ENCODE measurements at regions not wholly inside any gene's neighbourhood (a gene's known extent, or its start where the extent isn't known, plus 50 kb on each side); places are given as distances from the start of the nearest gene placed in this dataset.

DNA sequence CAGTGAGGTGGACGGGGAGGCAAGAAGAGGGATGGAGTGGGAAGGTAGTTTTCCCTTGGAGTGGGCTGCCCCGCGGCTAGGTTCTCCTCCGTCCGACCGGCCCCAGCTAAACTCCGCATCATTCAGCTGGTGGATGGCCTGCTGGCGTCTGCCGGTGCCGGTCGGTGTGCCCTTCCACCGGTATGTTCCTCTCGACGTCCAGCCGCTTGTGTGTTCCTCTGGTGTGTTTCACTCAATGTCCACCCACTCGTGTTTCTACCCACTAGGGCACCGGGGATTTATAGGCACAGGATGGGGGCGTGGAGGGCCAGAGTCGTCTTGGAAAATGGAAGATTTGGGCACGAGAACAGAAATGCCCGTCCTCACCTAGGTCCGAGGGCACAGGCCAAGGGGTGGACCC, 931.7 kb upstream of the B3GALT2 start:
- no peaks in the 10 kb centered on the region for H3K27me3 Mint-ChIP-seq
- no peaks in the 10 kb centered on the region for H3K36me3 Mint-ChIP-seq (ENCODE audit: low read depth)
- POLR2A ChIA-PET = no interaction called here
- H3K4me1 Mint-ChIP-seq = no peaks in the 10 kb centered on the region
- DNase-seq = no peak
- H3K9me3 Mint-ChIP-seq = no peaks in the 10 kb centered on the region
- H3K27ac Mint-ChIP-seq = no peak overlapping the region
- no peak overlapping the region for H3K4me3 Mint-ChIP-seq
- CTCF ChIA-PET = no interaction called here

DNA sequence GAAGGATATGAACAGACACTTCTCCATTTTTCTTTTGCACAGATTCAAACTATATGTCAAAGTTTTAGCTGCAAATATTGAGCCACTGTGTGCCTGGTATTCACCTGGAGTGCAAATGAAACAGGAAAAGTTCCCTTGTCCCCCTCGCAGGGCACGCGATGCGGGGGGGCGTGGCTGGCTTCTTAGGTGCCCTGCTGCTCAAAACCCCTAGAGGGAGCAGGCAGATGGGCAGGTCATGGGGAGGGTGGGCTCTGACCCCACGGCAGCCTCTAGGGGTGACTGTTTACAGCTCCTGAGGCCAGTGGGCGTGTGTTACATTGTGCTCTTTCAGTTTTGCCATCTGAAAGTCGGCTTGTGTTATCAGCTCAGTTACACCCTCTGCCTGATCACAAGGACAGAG, 931.2 kb upstream of the B3GALT2 start:
- Mint-ChIP-seq H3K4me3 (no peak overlapping the region), H3K4me1 (no peaks in the 10 kb centered on the region), H3K27me3 (no peaks in the 10 kb centered on the region), H3K36me3 (ENCODE audit: low read depth) (no peaks in the 10 kb centered on the region), H3K9me3 (no peaks in the 10 kb centered on the region), H3K27ac (no peak overlapping the region)
- ChIA-PET POLR2A (no interaction called here), CTCF (no interaction called here)
- no peak for DNase-seq

DNA sequence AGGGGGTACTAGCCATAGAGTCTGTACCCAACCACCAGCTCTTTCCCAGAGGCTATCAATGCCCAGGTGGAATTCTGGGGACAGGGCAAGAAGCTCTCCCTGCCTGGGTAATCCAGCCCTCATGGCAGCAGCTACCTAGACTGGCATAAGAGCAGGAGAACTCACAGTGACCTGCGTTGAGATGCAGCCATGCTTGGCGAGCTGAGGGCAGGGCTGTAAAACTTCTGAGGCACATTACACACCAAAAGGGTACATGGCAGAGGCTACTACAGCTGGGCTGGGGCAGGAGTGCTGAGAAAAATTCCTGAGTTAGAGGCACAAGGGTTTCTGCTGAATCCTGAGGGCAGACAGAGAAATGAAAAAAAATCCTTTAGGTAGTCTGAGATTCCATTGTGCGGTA, 927.9 kb upstream of the B3GALT2 start:
- no peak overlapping the region for H3K27ac Mint-ChIP-seq
- H3K9me3 Mint-ChIP-seq = no peaks in the 10 kb centered on the region
- CTCF ChIA-PET = interaction anchor here (0.5 kb wide), 1 partner anchor 549 kb away, joined by 3 read pairs; no protein-coding TSS in a partner anchor
- DNase-seq = no peak
- H3K4me3 Mint-ChIP-seq = no peak overlapping the region
- H3K36me3 Mint-ChIP-seq (ENCODE audit: low read depth) = no peaks in the 10 kb centered on the region
- POLR2A ChIA-PET = no interaction called here
- H3K4me1 Mint-ChIP-seq = no peaks in the 10 kb centered on the region
- H3K27me3 Mint-ChIP-seq = no peaks in the 10 kb centered on the region

DNA sequence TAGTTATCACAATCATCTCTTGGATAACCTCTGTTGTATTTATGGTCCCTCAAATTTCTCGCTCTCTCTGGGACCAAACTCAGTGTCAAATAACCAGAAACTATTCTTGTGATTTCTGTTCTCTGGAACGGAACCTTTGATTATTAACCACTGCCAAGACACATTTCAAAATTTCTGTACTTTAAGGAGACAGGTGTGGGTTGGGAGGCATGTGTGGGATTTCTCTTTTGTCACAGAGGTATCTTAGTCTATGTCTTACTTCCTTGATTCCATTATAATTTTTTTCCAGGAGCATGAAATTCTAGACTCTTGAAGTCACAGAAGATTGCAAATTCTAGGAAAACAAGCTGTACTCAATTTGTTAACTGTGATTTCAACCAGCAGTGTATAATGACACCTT, 919.0 kb upstream of the B3GALT2 start:
- Mint-ChIP-seq H3K4me3 (no peak overlapping the region), H3K36me3 (ENCODE audit: low read depth) (no peaks in the 10 kb centered on the region), H3K4me1 (no peaks in the 10 kb centered on the region), H3K27me3 (no peaks in the 10 kb centered on the region), H3K9me3 (no peaks in the 10 kb centered on the region), H3K27ac (no peak overlapping the region)
- CTCF ChIA-PET = no interaction called here
- POLR2A ChIA-PET = no interaction called here
- no peak for DNase-seq

DNA sequence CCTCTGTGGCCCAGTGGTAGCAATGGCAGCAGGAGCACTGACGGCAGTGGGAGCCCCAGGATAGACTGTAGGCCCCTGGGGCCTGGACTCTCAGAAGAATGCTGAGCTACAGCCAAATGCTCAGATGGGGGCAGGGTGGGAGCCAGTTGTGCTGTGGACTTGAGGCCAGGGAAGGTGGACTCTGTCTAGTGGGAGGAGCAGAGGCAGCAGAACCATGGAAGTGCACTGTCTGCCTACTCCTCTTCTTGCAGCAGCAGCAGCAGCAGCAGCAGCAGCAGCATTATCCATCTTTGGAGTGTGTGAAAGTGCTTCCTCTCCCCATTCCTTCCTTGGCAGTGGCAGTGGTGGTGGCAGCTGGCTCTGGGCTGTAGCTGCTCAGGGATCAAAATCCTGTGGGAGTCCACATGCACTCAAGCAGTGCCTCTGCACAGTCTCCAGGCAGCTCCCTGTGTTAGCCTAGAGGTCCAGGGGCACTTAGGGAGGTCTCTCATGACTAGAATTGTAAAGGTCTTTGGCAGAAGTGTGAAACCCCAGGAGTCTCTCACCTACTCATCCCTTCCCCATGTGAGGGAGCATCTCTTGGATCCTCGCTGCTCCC, 917.9 kb upstream of the B3GALT2 start:
- no peaks in the 10 kb centered on the region for H3K27me3 Mint-ChIP-seq
- no peak overlapping the region for H3K4me3 Mint-ChIP-seq
- H3K4me1 Mint-ChIP-seq = no peaks in the 10 kb centered on the region
- DNase-seq = no peak
- ChIA-PET POLR2A (no interaction called here), CTCF (no interaction called here)
- H3K27ac Mint-ChIP-seq = no peak overlapping the region
- H3K9me3 Mint-ChIP-seq = no peaks in the 10 kb centered on the region
- no peaks in the 10 kb centered on the region for H3K36me3 Mint-ChIP-seq (ENCODE audit: low read depth)

DNA sequence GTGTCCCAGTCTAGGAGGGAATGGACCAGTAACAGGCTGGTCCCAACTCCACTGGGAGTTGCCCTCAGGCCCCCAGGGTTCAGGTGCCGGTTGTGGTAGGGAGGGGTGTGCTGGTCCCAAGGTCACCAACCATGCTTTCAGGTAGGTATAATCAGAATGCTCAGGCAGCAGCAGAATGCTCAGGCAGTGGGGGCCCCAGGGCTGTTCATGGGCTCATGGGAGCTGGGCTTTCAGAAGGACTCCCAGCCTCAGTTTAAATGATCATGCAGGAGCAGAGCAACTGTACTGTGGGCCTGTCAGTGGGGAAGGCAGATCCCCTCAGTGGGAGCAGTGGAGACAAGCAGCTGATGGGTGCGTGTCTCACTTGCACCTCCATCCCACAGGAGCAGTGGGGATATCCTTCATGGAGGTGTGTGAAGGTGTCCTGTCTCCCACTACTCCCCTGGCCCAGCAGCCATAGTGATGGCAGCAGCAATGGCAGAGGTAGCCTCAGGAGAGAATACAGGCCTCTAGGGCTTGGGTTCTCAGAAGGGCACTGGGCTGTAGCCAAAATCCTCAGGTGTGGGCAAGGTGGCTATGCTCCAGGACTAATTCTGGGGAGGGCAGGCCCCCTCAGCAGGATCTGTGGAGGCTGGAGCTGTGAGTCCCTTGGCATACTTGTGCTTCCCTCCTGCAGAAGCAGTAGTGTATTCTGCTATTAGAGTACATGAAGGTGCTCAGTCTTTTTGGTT, 917.3 kb upstream of the B3GALT2 start:
- Mint-ChIP-seq H3K4me3 (no peak overlapping the region), H3K4me1 (no peaks in the 10 kb centered on the region), H3K27me3 (no peaks in the 10 kb centered on the region), H3K27ac (no peak overlapping the region), H3K9me3 (no peaks in the 10 kb centered on the region), H3K36me3 (ENCODE audit: low read depth) (no peaks in the 10 kb centered on the region)
- DNase-seq = no peak
- ChIA-PET POLR2A (no interaction called here), CTCF (no interaction called here)

DNA sequence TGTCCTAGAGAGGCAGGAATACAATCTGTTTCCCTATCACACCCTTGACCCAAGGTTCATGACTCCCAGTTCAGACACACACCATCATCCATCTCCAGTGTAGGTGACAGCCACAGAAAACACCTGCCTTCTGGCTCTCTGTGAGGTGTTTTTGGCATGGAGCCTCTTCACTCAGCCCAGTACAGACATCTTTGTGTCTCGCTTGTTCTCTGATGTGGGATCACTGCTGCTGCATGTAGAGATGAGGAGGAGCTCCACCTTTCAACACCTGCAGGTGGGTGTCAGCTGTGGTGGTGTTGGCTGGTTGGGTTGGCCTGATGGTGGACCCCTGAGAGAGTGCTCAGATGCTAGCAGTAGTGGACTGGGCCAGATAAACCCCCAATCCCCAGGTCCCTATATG, 916.7 kb upstream of the B3GALT2 start:
- H3K4me1 Mint-ChIP-seq = no peaks in the 10 kb centered on the region
- H3K9me3 Mint-ChIP-seq = no peaks in the 10 kb centered on the region
- H3K4me3 Mint-ChIP-seq = no peak overlapping the region
- H3K27ac Mint-ChIP-seq = no peak overlapping the region
- DNase-seq = no peak
- CTCF ChIA-PET = no interaction called here
- no peaks in the 10 kb centered on the region for H3K36me3 Mint-ChIP-seq (ENCODE audit: low read depth)
- POLR2A ChIA-PET = no interaction called here
- no peaks in the 10 kb centered on the region for H3K27me3 Mint-ChIP-seq

DNA sequence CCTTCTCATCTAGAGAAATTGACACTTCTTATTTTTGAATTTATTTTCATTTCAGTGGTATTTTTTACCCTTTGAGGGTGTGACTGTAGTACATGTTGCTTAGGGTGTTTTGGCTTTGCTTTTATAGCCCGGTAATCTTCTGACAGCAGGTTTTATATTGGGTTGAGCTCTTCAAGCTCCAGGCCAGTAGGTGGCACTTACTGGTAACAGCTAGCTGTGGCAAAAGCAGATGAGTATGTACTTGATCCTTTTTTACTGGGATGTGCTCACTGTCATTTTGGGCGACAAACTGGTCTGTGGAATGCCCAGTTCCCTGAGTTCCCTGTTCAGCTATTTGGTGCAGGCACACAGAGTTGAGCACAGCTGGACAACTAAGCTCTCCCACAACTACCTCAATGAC, 916.2 kb upstream of the B3GALT2 start:
- Mint-ChIP-seq H3K27me3 (no peaks in the 10 kb centered on the region), H3K36me3 (ENCODE audit: low read depth) (no peaks in the 10 kb centered on the region), H3K4me3 (no peak overlapping the region), H3K27ac (no peak overlapping the region), H3K4me1 (no peaks in the 10 kb centered on the region), H3K9me3 (no peaks in the 10 kb centered on the region)
- ChIA-PET CTCF (no interaction called here), POLR2A (no interaction called here)
- DNase-seq = no peak

DNA sequence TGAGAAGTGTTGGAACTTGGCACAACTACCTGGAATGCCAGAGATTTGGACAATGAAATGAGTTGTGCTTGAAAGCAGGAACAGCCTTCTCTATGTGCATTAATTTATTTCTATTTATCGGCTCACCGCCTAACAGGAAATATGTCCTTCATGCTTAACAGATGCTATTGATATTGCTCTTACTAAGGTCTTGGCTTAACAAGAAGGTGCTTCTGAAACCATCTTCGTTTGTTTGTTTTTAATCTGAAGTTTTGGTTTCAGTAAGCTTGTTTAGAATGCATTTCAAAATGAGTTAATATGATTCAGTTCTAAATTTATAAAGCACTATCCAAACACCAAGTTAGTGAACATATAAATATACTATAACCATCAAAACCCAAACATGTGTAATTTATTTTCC, 898.3 kb upstream of the B3GALT2 start:
- ChIA-PET POLR2A (no interaction called here), CTCF (no interaction called here)
- H3K36me3 Mint-ChIP-seq (ENCODE audit: low read depth) = no peaks in the 10 kb centered on the region
- H3K4me1 Mint-ChIP-seq = peaks cover 4% of the 10 kb centered on the region
- no peak for DNase-seq
- no peaks in the 10 kb centered on the region for H3K9me3 Mint-ChIP-seq
- no peak overlapping the region for H3K4me3 Mint-ChIP-seq
- no peak overlapping the region for H3K27ac Mint-ChIP-seq
- no peaks in the 10 kb centered on the region for H3K27me3 Mint-ChIP-seq

DNA sequence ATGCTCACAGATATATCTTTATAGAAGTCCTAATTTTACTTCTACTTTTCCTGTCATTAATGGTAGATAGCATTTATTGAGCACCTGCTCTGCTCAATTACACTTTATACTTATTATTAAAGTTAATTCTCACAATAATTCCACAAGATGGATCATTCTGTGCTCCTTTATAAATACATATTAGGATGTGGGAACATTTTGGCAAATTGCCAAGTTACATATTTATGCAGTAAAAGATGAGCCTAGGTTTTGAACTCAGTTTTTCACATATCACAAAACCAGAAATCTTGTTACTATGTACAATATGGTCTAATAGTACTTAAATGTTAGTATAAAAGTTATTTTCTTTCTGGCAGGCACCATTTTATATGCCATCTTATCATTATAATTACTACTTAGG, 895.0 kb upstream of the B3GALT2 start:
- Mint-ChIP-seq H3K9me3 (peaks cover 2% of the 10 kb centered on the region), H3K4me3 (no peak overlapping the region), H3K4me1 (peaks cover 4% of the 10 kb centered on the region), H3K27me3 (no peaks in the 10 kb centered on the region), H3K36me3 (ENCODE audit: low read depth) (no peaks in the 10 kb centered on the region), H3K27ac (no peak overlapping the region)
- CTCF ChIA-PET = no interaction called here
- POLR2A ChIA-PET = no interaction called here
- no peak for DNase-seq

DNA sequence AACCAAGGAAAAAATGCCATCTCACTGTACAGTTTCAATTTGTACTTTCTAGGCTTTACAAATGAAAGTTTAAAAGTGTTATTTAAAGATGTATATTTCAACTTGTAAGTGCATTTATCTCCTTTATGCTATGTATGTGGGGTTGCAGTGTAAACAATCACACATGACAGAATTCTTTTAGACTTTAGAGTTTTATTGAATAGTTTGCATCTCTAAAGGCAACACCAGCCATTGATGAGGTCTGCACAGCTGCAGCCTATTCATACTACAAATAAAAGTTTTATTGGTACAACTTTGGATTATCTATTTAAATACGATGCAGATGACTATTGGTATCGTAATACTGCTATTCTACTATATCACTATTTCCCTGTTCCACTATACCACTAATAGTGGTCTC, 894.4 kb upstream of the B3GALT2 start:
- H3K9me3 Mint-ChIP-seq = peaks cover 2% of the 10 kb centered on the region
- CTCF ChIA-PET = no interaction called here
- peaks cover 4% of the 10 kb centered on the region for H3K4me1 Mint-ChIP-seq
- H3K4me3 Mint-ChIP-seq = no peak overlapping the region
- no peak for DNase-seq
- H3K27ac Mint-ChIP-seq = no peak overlapping the region
- H3K36me3 Mint-ChIP-seq (ENCODE audit: low read depth) = no peaks in the 10 kb centered on the region
- POLR2A ChIA-PET = no interaction called here
- no peaks in the 10 kb centered on the region for H3K27me3 Mint-ChIP-seq

DNA sequence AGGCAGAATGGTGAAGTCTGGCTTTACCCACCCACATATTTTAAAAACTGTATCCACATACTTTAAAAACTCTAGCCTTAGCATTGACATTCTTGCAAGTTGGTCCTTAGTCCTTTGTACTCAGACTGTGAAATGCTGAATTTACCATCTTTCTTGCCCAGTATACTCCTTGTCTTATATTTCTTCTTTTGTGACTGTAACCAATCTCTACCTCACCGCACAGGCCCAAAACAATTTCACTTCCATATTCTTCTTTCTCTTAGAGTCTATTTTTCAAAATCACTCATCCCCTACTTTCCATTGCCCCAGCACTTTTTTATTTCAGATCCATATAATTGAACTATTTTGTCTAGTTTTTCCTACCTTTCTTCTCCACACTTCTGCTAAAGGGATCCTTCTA, 892.4 kb upstream of the B3GALT2 start:
- no peaks in the 10 kb centered on the region for H3K4me1 Mint-ChIP-seq
- no peaks in the 10 kb centered on the region for H3K36me3 Mint-ChIP-seq (ENCODE audit: low read depth)
- H3K4me3 Mint-ChIP-seq = no peak overlapping the region
- H3K27ac Mint-ChIP-seq = no peak overlapping the region
- POLR2A ChIA-PET = no interaction called here
- CTCF ChIA-PET = interaction anchor here (0.6 kb wide), 1 partner anchor 18 kb away, joined by 3 read pairs; no protein-coding TSS in a partner anchor
- no peaks in the 10 kb centered on the region for H3K27me3 Mint-ChIP-seq
- no peak for DNase-seq
- peaks cover 2% of the 10 kb centered on the region for H3K9me3 Mint-ChIP-seq

DNA sequence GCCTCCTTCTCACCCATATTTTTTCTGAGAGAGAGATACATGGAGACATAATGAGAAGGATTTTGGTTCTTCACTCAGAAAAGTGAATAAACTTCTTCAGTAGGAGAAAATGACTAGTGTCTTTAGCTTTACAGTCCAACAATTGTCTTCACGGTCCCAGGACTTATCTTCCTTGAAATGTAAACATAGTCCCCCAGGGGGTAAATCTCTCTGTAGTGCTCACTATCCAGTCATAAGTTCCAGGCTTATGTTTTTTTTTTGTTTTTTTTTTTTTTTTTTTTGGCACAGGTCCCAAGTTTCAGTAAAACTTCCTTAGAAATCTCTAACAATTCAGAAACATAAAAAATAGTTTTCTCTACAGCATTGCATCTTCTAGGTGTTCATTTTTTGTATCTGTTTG, 890.2 kb upstream of the B3GALT2 start:
- ChIA-PET POLR2A (interaction anchor here (1.1 kb wide), 1 partner anchor 9 kb away, joined by 3 read pairs; no protein-coding TSS in a partner anchor), CTCF (interaction anchor here (0.7 kb wide), 1 partner anchor 229 kb away, joined by 4 read pairs; no protein-coding TSS in a partner anchor)
- H3K9me3 Mint-ChIP-seq = peaks cover 2% of the 10 kb centered on the region
- H3K4me1 Mint-ChIP-seq = no peaks in the 10 kb centered on the region
- no peaks in the 10 kb centered on the region for H3K36me3 Mint-ChIP-seq (ENCODE audit: low read depth)
- no peak overlapping the region for H3K4me3 Mint-ChIP-seq
- H3K27me3 Mint-ChIP-seq = no peaks in the 10 kb centered on the region
- H3K27ac Mint-ChIP-seq = no peak overlapping the region
- no peak for DNase-seq

DNA sequence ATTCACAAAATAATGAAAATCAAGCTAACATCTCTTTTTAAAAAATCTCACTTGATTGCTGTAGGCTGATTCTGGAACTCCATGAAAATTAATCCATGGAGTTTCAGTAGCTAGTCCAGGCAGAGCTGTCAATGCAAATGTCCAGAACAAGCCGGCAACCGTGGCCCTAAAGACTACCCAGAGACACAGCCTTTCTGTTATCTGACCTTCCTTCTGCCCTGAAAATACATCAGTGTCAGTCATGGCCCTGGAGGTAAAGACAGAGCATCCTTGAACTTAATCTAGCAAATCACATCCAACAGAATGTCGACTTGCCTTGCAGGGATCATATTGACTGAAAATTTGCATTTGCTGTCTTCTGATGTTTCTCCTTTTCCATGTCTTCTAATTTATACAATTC, 887.4 kb upstream of the B3GALT2 start:
- POLR2A ChIA-PET = no interaction called here
- CTCF ChIA-PET = no interaction called here
- no peaks in the 10 kb centered on the region for H3K27me3 Mint-ChIP-seq
- H3K4me1 Mint-ChIP-seq = no peaks in the 10 kb centered on the region
- H3K27ac Mint-ChIP-seq = no peak overlapping the region
- DNase-seq = no peak
- peaks cover 2% of the 10 kb centered on the region for H3K9me3 Mint-ChIP-seq
- no peak overlapping the region for H3K4me3 Mint-ChIP-seq
- H3K36me3 Mint-ChIP-seq (ENCODE audit: low read depth) = no peaks in the 10 kb centered on the region
